ENCODE measurements at regions not wholly inside any gene's neighbourhood (a gene's known extent, or its start where the extent isn't known, plus 50 kb on each side); places are given as distances from the start of the nearest gene placed in this dataset.

GRCh38 chr5:165290535-165290934, 1785.1 kb downstream of the MAT2B start:
- no peak for DNase-seq (ENCODE audit: low spot score)

- no peak for DNase-seq (ENCODE audit: low spot score)
Observed at GRCh38 chr5:165296401-165297130, 1791.1 kb downstream of the MAT2B start.

GRCh38 chr5:165304193-165304827, 1798.9 kb downstream of the MAT2B start:
- no peak for DNase-seq (ENCODE audit: low spot score)

- DNase-seq (ENCODE audit: low spot score): no peak
Observed at GRCh38 chr5:165305596-165305995, 1800.2 kb downstream of the MAT2B start.

- DNase-seq (ENCODE audit: low spot score): no peak
Observed at GRCh38 chr5:165309446-165309845, 1804.0 kb downstream of the MAT2B start.

- no peak for DNase-seq (ENCODE audit: low spot score)
Observed at GRCh38 chr5:165310031-165310430, 1804.6 kb downstream of the MAT2B start.

GRCh38 chr5:165321912-165322311, 1816.5 kb downstream of the MAT2B start:
- DNase-seq (ENCODE audit: low spot score): no peak

GRCh38 chr5:165325221-165325620, 1819.8 kb downstream of the MAT2B start:
- DNase-seq (ENCODE audit: low spot score): no peak

GRCh38 chr5:165327631-165328030, 1822.2 kb downstream of the MAT2B start:
- peak; percentile 8 for DNase-seq (ENCODE audit: low spot score)

GRCh38 chr5:165328846-165329245, 1823.4 kb downstream of the MAT2B start:
- no peak for DNase-seq (ENCODE audit: low spot score)

GRCh38 chr5:165333623-165334022, 1828.2 kb downstream of the MAT2B start:
- DNase-seq (ENCODE audit: low spot score): no peak

GRCh38 chr5:165334201-165334600, 1828.8 kb downstream of the MAT2B start:
- DNase-seq (ENCODE audit: low spot score): no peak

GRCh38 chr5:165349735-165350134, 1844.3 kb downstream of the MAT2B start:
- DNase-seq (ENCODE audit: low spot score): no peak

- DNase-seq (ENCODE audit: low spot score): no peak
Observed at GRCh38 chr5:165351342-165351741, 1845.9 kb downstream of the MAT2B start.

GRCh38 chr5:165360366-165360765, 1854.9 kb downstream of the MAT2B start:
- no peak for DNase-seq (ENCODE audit: low spot score)

GRCh38 chr5:165360784-165361542, 1855.5 kb downstream of the MAT2B start:
- DNase-seq (ENCODE audit: low spot score): no peak

GRCh38 chr5:165370233-165370632, 1864.8 kb downstream of the MAT2B start:
- no peak for DNase-seq (ENCODE audit: low spot score)

GRCh38 chr5:165370794-165371193, 1865.4 kb downstream of the MAT2B start:
- DNase-seq (ENCODE audit: low spot score): no peak

- no peak for DNase-seq (ENCODE audit: low spot score)
Observed at GRCh38 chr5:165375201-165375600, 1869.8 kb downstream of the MAT2B start.

GRCh38 chr5:165393839-165394238, 1888.4 kb downstream of the MAT2B start:
- DNase-seq (ENCODE audit: low spot score): no peak

GRCh38 chr5:165397516-165397915, 1892.1 kb downstream of the MAT2B start:
- no peak for DNase-seq (ENCODE audit: low spot score)

GRCh38 chr5:165400086-165400485, 1894.7 kb downstream of the MAT2B start:
- no peak for DNase-seq (ENCODE audit: low spot score)

GRCh38 chr5:165404917-165405316, 1899.5 kb downstream of the MAT2B start:
- no peak for DNase-seq (ENCODE audit: low spot score)
